ENCODE measurements at regions not wholly inside any gene's neighbourhood (a gene's known extent, or its start where the extent isn't known, plus 50 kb on each side); places are given as distances from the start of the nearest gene placed in this dataset.
"Not testable (repeated sequence)": the region's sequence is repeated elsewhere in the genome, so short reads cannot be mapped to it uniquely, and the experiment has no call there.

DNA sequence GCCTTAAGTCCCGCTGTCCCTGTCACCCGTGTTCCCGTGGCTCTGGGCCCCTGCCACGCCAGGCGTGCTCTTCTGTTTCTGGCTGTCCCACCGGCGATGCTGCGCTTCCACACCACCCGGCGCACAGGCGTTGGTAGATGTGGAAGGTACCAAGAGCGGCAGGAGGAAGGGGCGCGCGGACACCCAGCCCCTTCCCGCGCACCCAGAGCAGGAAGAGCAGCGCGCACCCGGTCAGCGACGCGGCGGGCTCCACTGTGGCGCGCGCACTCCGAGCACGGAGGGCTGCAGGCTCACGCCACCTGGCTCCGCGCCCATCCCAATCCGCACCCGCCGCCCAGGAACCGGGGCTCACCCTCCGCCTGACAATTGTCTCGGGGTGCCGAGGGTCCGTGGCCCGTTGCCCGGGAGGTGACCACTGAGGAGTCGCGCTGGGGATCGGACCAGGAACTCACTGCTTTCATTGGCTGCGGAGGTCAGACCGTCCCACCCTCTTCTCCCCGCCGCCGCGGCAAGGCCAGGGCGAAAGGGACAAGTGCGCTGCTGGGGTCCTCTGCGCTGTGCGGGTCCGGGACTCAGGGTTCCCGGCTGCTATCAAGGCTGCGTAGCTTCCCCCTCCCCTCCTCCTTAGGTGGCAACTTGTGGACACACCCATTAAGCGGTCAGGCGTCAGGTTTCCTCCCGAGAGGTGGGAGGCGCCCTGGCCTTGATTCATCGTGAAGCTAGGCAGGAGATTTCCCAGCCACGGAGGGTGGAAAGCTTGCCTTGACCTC, 121.6 kb upstream of the ZNF92 start:
- DNase-seq (ENCODE audit: low read depth in 2 of 2) = no peak

DNA sequence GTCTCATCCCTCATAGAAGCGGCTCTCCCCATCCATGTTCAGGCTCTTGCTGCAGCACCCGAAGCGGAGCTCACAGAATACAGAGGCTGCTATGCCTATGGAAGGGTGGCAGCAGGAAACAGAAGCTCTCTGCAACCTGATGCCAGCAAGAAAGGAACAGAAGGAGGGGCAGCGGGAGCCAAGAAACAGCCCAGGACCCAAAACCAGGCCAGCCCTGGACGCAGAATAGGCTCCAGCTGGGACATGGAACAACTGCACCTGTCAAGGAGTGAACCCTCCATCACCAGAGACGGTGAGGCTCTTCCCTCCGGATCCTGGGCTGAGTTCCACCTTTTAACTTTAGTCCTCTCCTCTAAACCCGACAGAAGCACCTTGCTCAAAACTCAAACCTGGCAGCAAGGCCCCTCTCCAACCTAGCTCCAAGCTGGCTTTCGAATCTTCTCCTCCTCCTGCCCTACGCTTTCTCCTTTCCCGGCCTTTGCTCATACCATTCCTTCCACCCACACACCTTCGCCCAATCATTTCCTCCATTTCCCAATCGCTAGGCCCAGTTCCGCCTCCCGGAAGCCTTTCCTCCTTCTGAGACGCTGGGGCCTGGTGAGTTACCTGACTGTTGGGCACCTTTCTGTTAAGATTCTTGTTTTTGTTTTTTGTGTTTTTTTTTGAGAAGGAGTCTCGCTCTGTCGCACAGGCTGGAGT, 122.8 kb upstream of the ZNF92 start:
- no peak for DNase-seq (ENCODE audit: low read depth in 2 of 2)

DNA sequence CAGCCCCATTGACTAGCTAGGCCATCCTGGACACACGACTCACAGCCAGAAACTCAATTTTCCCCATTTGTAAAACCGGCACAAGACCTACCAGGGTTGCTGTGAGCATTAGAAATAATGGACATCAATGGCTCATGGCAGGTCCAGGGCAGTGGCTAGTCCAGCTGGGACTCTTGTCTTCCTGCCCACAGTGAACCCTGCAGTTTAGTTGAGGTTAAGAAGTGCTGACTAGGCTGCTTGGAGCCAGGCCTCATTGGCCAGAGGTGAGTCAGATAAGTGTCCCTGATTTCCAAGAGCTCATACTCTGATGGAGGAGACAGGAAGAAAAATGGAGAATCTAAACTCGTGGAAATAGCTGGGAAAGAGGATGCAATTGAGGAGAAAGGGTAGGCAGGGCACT, 123.4 kb upstream of the ZNF92 start:
- no peak for DNase-seq (ENCODE audit: low read depth in 2 of 2)

GRCh38 chr7:65247491-65247890, 126.2 kb upstream of the ZNF92 start:
- DNase-seq (ENCODE audit: low read depth in 2 of 2) = no peak

DNA sequence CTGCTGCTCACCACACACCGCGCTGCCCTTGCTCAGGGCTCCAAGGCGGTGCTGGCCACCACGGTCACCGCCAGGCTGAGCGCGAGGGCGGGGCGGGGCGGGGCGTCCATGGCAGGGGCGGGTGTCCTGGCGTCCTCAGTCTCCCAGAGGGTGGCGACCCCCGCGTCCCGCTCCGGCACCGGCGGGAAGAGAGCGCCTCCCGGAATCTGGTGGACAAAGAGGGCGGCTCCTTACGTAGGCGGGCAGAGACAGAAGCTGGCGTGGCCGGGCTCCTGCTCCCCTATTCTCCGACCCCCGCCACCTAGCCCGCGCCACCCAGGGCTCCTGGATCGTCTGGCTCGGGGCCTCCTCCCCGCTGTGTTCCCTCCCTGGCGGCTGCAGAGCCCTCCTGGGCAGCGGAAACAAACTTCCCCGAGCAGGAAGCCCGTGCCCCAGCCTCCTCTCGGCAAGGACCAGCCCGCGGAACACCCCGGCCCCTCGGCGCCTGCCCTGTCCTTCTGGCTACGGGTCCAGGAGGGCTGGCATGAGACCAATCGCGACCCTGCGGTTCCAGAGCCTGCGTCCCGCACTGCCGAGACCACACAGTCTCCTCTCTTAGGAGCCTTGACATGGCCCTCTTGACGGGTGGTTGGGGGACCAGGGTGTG, 133.8 kb upstream of the ZNF92 start:
- DNase-seq (ENCODE audit: low read depth in 2 of 2) = no peak

DNA sequence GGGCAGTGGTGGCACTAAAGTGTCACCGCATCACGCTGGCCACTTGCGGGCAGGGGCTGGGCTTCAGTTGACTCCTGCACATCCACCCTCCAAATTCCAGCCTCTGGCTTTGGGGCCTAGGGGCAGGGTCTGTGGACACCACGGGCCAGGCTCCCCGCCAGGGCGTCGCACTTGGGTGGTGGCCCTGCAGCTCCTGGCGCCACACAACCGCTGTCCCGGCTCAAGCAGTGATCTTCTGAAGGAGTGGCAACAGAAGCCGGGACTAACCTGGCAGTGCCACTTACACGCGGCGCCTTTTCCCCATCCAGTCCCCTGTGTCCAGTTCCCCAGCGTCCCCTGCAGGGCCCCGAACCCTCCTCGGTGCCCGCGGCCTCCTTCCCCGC, 134.3 kb upstream of the ZNF92 start:
- DNase-seq (ENCODE audit: low read depth in 2 of 2) = no peak

DNA sequence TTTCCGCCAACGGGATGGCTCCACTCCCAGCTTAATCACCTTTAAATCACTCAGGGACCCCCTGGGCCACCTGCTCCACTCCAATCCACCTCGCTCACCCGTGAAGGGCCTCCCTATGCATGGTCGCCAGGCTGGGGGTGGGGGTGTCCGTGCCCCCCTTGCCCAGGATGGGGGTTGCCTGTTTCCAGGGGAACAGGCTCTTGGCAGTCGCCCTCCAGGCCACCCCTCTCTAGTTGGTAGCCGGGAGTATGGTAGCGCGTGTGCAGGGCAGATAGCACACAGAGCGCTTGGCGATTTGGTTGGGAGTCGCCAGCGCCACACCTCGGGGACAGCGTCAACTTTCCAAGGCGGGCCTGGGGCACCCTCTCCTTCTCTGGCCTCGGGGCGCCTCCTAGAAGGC, 134.9 kb upstream of the ZNF92 start:
- no peak for DNase-seq (ENCODE audit: low read depth in 2 of 2)

DNA sequence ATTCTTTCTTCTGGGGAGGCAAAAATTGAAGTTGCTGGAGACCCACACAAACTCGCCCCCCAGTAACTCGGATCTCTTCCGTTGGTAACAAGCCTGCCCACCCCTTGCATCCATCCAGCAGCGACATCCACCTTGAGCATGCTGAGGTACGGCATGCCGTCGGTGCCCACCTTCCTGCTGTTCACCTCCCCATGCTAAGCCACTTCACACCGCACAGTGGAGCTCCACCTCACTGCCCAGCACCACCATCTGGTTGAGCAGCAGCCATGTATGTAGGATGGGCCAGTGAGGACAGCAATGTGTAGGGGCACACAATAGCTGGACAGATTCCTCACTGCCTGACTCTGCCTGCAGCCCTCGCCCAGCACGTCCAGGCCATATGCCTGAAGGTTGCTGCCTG, 138.1 kb upstream of the ZNF92 start:
- DNase-seq (ENCODE audit: low read depth in 2 of 2) = no peak

GRCh38 chr7:65233409-65234034, 140.1 kb upstream of the ZNF92 start:
- no peak for DNase-seq (ENCODE audit: low read depth in 2 of 2)

- DNase-seq (ENCODE audit: low read depth in 2 of 2) = no peak
These were observed 143.4 kb upstream of the ZNF92 start for GRCh38 chr7:65230231-65230630.

GRCh38 chr7:65225422-65226006, 148.1 kb upstream of the ZNF92 start:
- DNase-seq (ENCODE audit: low read depth in 2 of 2) = no peak

GRCh38 chr7:65222655-65223054, 151.0 kb upstream of the ZNF92 start:
- no peak for DNase-seq (ENCODE audit: low read depth in 2 of 2)

DNA sequence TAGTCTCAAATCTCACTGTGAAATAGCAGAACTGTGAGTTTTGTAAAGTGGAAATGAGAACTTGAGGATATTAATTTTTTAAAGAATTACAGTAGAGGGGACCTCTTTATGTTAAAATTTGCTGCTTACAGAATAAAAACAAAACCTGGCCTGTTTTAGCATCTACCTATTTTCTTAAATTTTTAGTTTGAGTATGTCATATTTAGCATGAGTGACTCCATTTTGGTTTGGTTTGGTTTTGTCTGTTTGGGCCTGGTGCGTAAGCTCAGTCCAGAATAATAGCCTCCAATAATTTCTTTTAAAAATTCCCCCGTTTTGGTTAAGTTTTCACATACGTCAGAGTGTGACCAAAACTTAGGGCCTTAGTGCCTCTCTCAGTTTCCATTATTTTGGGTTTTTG, 152.0 kb upstream of the ZNF92 start:
- DNase-seq (ENCODE audit: low read depth in 2 of 2) = no peak

DNA sequence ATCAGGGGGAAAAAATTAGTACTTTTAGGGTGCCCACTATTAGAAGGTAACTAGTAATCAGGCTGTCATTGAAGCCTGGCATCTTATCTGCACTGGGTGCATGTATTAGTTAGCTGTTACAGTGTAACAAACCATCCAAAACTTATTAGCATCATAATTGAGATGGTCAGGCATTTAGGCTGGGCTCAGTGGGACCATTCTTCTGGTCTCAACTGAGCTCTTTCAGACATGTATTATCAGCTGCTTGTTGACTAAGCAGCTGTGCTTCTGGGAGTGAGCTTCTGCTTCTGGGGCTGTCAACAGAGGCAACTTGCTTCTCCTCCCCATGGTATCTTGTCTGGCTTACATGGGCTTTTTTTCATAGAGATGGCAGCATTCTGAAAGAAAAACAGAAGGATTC, 154.0 kb upstream of the ZNF92 start:
- DNase-seq (ENCODE audit: low read depth in 2 of 2) = no peak

- peak; percentile 21 to 33 for DNase-seq (ENCODE audit: low read depth in 2 of 2)
These were observed 157.2 kb upstream of the ZNF92 start for GRCh38 chr7:65216469-65216868.

- not testable (repeated sequence) for DNase-seq (ENCODE audit: low read depth in 2 of 2)
These were observed 160.4 kb upstream of the ZNF92 start for GRCh38 chr7:65213260-65213659.

- not testable (repeated sequence) for DNase-seq (ENCODE audit: low read depth in 2 of 2)
These were observed 174.4 kb upstream of the ZNF92 start for GRCh38 chr7:65199221-65199620.

DNA sequence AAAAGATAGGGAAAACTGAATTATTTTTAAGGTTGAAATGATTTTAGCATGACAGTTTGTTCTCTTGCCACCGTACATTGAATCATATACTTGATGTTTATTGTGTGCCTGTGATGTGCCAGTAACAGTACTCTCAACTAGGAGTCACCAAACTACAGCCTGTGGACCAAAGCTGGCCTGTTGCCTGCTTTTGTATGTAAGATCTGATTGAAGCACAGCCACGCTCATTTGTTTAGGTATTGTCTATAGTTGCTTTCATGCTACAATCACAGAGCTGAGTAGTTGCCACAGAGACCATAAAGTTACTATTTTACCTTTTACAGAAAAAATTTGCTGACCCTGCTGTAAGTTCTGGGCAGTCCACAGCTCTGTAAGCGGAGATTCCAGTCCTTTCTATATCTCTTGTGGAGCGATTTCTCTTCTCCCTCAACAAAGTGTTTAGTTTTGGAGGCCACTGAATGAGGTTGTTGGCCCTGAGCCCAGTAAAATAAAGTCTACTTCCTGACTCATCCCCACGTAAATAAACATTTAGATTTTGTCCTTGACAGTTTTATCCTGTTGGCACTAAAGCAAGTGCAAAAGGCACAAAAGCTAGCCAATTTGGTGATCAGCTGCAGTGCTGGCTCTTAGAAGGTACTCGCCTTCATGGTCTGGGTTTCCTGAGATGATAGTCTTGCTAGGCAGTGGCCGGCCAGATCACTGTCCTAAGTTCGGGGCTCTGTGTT, 180.2 kb upstream of the ZNF92 start:
- not testable (repeated sequence) for DNase-seq (ENCODE audit: low read depth in 2 of 2)

DNA sequence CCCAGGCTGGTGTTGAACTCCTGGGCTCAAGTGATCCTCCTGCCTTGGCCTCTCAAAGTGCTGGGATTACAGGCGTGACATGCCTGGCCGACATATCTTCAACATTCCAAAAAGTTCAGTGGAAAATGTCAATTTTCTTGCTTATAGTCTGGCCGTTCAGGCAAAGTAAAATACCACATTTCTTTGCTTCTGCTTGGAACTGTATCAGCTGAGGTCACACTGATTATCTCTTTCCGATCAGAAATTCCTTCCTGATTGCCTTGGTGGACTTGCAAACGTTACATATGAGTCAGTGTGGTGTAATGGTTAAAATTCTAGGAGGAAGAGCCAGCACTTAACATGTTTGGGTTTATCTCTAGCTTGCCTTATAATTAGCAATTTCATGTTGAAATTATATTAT, 170.6 kb upstream of the ERV3-1 start:
- not testable (repeated sequence) for DNase-seq (ENCODE audit: low read depth in 2 of 2)

- not testable (repeated sequence) for DNase-seq (ENCODE audit: low read depth in 2 of 2)
These were observed 143.6 kb upstream of the ERV3-1 start for GRCh38 chr7:65150105-65150504.

DNA sequence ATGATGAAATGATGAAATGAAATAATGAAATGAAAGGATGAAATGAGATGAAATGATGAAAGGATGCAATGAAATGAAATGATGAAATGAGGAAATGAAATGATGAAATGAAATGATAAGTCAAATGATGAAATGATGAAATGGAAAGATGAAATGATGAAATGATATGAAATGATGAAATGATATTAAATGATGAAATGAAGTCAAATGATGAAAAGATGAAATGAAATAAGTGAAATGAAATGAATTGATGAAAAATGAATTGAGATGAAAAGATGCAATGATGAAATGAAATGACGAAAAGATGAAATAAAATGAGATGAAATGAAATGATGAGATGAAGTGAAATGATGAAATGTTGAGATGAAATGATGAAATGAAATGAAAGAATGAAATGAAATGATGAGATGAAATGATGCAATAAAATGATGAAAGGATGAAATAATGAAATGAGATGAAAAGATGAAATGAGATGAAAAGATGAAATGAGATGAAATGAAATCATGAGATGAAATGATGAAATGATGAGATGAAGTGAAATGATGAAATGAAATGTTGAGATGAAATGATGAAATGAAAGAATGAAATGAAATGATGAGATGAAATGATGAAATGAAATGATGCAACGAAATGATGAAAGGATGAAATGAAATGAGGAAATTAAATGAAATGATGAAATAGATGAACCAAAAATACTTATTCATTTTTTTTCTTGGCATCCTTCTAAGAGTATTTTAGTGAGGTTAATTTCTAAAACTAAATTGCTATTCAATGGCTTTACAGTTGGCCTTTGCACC, 139.8 kb upstream of the ERV3-1 start:
- not testable (repeated sequence) for DNase-seq (ENCODE audit: low read depth in 2 of 2)

Measured in activated CD4-positive, alpha-beta T cell treated with anti-CD3 and anti-CD28 coated beads for 24 hours (primary cell).